Sigmoid colon (tissue), 3 donors: ENCODE measurements at regions not wholly inside any gene's neighbourhood (a gene's known extent, or its start where the extent isn't known, plus 50 kb on each side); places are given as distances from the start of the nearest gene placed in this dataset.

Source experiments
- POLR2A ChIP-seq, 2 donors: fragments of 450-650 bp; IDR thresholded peaks; one replicate each; pipeline ENCODE4 v1.6.1; 2016; ENCODE audit warnings: antibody characterized with exemption in 2 of 2, mild to moderate bottlenecking in 2 of 2, moderate library complexity in 2 of 2
- TF ChIP-seq, protein P1 (sequence below), 4 experiments: fragments of 450-650 bp in 3 of 4; fragments of 200-600 bp in 1 of 4; IDR thresholded peaks; one replicate each; pipeline ENCODE4 v1.5.1; 2016 to 2019; ENCODE audit warnings: antibody characterized with exemption in 4 of 4, mild to moderate bottlenecking in 3 of 4, moderate library complexity in 2 of 4

DNA sequence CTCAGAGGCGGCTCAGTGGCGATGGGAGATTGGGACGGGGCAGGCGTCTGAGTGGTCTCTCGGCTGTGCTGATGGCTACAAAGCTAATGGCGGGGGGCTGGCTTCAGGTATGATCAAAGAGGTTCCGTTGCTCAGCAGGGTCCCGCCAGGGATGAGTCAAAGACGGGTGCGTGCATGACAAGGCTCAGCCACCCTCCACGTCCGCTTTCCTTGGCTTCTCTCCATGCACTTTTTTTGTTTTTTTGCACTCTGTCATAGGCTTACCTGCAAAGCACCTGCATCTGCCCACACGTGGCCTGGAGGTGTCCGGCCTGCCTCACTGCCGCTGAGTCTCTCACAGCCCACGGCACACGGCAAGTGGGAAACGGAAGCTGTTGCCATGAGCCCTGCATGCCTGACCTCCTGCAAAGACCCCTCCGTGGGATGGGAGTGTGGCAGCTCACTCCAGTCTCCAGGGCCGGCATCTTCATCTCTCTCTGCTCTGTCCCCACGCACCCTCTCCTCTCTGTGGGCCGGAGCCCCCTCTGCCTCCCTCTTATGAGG is 85.5 kb upstream of the ZNF469 start:
- TF ChIP-seq, protein P1, sequence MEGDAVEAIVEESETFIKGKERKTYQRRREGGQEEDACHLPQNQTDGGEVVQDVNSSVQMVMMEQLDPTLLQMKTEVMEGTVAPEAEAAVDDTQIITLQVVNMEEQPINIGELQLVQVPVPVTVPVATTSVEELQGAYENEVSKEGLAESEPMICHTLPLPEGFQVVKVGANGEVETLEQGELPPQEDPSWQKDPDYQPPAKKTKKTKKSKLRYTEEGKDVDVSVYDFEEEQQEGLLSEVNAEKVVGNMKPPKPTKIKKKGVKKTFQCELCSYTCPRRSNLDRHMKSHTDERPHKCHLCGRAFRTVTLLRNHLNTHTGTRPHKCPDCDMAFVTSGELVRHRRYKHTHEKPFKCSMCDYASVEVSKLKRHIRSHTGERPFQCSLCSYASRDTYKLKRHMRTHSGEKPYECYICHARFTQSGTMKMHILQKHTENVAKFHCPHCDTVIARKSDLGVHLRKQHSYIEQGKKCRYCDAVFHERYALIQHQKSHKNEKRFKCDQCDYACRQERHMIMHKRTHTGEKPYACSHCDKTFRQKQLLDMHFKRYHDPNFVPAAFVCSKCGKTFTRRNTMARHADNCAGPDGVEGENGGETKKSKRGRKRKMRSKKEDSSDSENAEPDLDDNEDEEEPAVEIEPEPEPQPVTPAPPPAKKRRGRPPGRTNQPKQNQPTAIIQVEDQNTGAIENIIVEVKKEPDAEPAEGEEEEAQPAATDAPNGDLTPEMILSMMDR (IDR thresholded peaks at IDR 0.05) = no peak
- TF ChIP-seq POLR2A (IDR thresholded peaks at IDR 0.05) = no peak
